UCSD-AML1 (cell line): ENCODE measurements at regions not wholly inside any gene's neighbourhood (a gene's known extent, or its start where the extent isn't known, plus 50 kb on each side); places are given as distances from the start of the nearest gene placed in this dataset.
"Not testable (repeated sequence)": the region's sequence is repeated elsewhere in the genome, so short reads cannot be mapped to it uniquely, and the experiment has no call there.

Experiments
- DNase-seq: peaks from one replicate; lab custom pipeline; 2025; ENCODE audit not compliant: unreplicated experiment; lab: John Stamatoyannopoulos, UW

DNA sequence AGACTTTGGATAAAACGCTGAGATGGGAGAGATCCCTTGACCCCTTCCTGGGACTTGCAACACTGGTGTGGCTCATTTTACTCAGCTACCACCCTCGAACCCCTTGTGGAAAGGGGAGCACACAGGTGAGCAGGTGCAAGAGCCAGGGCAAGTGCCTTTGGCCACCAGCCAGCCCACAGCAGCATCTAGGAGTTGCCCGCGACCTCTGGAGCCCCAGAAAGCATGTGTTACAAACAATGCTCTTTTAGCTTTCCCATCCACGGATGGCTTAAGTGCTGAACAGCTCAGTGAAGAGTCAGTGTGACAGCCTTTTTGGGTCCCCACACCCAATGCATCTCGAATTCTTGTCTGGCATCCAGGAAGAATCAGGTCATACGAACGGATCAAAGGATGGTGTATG is 197.8 kb downstream of the MEMO1 start:
- no peak for DNase-seq

DNA sequence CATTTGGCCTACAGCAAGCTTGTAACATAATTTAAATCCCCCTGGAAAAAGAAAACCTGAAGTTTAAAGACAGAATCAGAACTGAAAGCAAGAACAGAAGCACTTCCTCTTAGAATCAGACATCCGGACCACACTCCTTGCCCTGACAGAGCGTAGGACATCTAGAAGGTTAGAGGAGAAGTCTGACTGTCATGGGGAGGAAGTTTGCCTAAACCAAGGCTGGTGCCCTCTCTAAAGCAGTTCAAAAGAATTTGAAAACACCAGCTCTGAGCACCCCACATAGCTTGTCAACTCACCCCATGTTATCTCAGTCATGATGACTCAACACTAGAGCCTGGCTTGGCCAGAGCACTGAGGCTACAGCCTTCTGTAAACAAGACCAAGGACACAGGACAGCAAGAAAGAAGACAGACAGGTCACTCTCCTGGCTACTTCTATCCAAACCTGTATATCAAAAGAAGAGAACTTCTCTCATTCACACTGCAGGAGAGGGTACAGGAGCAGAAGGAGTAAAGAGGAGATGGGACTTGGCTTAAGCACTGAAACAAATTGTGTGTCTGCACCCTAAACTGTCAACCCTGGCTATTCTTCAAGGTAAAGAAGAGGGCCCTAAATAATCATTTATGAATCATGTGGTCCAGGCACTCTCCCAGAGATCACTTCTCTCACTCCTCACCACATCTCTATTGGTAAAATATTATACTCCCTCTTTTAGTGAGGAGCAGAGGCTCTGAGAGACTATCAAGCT is 198.6 kb downstream of the MEMO1 start:
- DNase-seq = no peak

DNA sequence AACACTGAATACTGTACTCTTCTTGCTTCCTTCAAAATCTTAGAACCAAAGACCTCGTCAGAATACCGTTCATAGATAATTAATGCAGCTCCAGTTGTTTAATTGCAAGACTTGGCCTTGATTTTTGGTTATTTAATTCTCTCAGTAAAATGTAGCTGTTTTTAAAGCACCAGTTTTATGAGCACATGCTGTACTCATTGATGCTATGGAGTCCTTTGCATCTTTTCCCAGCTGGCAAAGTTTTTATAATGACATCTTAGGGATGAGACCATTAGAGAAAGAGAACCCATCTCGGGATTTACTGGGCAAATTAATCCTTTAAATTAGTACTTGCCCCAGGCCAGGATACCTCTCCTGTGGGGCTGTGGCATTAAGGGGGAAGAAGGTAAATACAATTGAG is 199.3 kb downstream of the MEMO1 start:
- no peak for DNase-seq

DNA sequence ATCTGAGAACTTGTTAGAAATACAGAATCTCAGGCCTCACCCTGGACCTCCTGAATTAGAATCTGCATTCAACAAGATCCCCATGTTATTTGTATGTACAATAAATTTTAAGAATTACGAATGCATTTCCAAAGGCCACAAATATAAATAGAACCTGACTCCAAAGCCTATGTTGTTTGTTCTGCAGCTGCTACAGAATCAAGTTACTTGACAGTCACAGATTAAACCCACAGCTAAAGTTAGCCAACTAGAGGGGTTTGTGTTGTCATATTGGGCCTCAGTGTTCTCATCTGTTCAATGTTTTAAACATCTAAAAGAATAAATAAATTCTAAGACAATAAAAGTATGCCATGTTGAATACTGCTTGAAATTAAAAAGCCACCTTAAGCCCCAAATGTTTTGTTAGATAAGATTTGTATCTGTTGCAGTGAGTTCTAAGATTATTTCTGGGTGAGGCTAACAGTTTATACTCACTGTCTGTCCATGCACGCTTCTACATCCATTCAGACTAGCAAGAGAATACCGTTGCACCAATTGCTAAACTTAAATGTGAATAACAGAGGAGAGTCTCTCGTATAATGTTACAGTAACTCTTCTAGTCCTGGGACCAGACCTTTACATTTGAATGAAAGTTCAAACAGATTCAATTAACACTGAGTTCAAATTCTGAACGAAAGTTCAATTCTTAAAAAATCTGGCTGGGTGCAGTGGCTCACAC is 200.4 kb downstream of the MEMO1 start:
- DNase-seq = no peak

DNA sequence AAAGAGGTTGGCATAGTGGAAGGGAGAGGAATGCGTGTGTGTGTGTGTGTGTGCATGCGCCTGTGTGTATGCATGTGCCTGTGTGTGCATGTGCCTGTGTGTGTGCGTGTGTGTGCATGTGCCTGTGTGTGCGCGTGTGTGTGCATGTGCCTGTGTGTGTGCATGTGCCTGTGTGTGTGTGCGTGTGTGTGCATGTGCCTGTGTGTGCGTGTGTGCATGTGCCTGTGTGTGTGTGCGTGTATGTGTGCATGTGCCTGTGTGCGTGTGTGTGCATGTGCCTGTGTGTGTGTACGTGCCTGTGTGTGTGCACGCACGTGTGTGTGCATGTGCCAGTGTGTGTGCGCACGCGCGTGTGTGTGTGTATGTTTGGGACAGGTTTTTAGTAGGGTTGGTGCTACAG is 205.1 kb downstream of the MEMO1 start:
- no peak for DNase-seq

DNA sequence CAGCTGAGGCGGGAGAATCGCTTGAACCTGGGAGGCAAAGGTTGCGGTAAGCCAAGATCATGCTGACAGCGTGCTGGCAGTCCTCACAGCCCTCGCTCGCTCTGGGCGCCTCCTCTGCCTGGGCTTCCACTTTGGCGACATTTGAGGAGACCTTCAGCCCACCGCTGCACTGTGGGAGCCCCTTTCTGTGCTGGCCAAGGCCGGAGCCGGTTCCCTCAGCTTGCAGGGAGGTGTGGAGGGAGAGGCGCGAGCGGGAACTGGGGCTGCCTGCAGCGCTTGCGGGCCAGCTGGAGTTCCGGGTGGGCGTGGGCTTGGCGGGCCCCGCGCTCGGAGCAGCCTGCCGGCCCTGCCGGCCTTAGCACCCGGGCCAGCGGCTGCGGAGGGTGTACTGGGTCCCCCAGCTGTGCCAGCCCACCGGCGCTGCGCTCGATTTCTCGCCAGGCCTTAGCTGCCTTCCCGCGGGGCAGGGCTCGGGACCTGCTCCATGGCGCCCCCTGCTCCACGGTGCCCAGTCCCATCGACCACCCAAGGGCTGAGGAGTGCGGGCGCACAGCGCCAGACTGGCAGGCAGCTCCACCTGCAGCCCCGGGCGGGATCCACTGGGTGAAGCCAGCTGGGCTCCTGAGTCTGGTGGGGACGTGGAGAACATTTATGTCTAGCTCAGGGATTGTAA is 207.2 kb downstream of the MEMO1 start:
- not testable (repeated sequence) for DNase-seq

DNA sequence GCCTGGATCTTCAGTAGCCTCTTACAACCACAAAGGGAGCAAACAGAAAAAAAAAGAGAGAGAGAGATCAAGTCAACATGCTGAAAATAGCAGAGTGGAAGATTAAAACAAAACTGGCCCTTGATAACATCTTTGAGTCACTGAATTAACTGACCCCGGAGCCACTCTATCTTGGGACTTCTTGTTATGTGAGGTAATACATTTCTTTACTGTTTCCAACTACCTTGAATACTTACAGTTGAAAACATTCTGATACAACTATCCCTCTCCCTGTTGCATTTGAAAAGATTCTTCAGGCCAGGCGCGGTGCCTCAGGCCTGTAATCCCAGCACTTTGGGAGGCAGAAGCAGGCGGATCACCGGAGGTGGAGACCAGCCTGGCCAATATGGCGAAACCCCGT is 208.1 kb downstream of the MEMO1 start:
- DNase-seq = no peak

DNA sequence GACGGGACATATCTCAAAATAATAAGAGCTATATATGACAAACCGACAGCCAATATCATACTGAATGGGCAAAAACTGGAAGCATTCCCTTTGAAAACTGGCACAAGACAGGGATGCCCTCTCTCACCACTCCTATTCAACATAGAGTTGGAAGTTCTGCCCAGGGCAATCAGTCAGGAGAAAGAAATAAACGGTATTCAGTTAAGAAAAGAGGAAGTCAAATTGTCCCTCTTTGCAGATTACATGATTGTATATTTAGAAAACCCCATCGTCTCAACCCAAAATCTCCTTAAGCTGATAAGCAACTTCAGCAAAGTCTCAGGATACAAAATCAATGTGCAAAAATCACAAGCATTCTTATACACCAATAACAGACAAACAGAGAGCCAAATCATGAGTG is 211.5 kb downstream of the MEMO1 start:
- not testable (repeated sequence) for DNase-seq

DNA sequence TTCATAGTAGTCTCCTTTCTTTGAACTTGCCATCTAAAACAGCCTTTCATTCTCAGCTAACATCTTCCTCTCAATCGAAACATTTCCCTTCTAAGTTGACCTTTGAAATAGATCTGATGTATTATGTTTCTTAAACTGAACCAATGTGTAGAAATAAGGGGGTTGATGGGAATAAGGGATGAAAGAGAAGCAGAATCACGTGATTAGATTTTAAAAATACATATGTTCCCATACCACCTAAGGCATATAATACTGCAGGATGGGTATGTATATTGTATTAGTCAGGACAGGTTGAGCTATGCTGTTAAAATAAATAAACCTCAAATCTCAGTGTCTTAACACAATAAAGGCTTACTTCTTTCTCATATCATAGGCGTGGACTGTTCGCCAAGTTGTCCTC is 207.5 kb upstream of the SRD5A2 start:
- DNase-seq = no peak

DNA sequence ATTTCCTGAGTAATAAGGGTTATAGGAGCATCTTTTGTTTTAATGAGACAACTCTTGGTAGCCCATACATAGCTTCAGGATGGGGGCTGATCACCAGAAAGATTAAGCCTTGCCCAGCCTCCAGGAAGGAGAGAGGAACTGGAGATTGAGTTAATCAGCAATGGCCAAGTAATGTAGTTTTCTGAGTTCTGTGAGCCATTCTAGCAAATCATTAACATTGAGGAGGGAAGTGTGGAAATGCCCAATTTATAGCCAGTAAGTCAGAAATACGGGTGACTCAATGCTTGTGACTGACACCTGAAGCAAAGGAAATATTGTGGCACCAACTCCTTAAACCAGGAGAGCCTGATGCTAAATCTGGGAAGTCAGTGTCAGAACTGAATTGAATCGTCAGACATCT is 205.1 kb upstream of the SRD5A2 start:
- DNase-seq = no peak

DNA sequence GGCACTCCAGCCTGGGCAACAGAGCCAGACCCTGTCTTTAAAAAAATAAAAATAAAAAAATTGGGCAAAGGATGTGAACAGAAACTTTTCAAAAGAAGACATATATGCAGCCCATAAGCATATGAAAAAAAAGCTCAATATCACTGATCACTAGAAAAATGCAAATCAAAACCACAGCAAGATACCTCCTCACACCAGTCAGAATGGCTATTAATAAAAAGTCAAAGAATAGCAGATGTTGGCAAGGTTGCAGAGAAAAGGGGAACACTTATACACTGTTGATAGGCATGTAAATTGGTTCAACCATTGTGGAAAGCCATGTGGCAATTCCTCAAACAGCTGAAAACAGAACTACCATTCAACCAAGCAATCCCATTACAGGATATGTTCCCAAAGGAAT is 204.1 kb upstream of the SRD5A2 start:
- no peak for DNase-seq

DNA sequence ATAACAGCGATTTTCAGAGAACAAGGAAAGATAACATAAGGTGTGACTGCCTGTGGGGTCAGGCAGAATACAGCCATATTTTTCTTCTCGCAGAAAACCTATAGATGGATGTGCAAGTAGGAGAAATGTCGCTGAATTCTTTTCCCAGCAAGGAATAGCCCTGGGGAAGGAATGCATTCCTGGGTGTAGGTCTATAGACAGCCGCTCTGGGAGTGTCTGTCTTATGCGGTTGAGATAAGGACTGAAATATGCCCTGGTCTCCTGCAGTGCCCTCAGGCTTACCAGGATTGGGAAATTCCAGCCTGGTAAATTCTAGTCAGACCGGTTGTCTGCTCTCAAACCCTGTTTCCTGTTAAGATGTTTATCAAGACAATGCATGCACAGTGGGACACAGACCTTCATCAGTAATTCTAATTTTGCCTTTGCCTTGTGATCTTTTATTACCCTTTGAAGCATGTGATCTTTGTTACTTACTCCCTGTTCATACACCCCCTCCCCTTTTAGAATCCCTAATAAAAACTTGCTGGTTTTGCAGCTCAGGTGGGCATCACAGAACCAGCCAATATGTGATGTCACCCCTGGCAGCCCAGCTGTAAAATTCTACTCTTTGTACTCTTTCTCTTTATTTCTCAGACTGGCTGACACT is 202.8 kb upstream of the SRD5A2 start:
- DNase-seq = not testable (repeated sequence)

DNA sequence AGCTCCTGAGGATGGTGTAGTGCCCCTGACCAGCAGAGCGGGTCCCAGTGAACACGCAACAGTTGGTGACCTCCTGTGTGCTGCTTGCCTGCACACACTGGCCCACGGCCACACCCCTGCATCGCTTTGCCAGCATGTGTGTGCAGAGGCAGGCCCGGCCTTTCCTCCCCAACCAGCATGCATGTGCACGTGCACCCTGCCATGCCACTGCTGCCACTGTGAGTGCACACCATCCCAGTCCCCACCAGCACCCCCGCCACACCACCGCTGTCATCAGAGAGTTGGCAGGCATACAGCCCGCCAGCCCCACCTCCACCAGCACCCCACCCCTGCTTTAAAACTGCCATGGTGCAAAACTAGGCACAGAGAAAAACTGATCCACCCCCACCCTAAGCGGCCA is 197.4 kb upstream of the SRD5A2 start:
- DNase-seq = no peak

DNA sequence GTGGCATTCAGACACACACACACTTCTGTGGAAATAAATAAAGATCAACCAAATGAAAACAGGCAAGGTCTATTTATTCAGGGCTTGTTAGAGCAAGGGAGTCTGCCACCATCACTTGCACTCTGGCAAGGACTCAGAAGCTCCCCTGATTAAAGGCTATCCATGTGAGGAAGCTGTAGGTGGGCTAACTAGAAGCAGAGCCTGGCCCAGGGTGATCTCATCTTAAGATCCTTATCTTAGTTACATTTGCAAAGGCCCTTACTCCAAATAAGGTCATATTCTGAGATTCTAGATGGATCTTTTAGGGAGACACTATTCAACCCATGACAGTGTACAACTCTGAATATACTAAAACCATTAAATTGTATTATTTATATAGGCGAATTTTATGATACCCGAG is 190.0 kb upstream of the SRD5A2 start:
- DNase-seq = no peak

DNA sequence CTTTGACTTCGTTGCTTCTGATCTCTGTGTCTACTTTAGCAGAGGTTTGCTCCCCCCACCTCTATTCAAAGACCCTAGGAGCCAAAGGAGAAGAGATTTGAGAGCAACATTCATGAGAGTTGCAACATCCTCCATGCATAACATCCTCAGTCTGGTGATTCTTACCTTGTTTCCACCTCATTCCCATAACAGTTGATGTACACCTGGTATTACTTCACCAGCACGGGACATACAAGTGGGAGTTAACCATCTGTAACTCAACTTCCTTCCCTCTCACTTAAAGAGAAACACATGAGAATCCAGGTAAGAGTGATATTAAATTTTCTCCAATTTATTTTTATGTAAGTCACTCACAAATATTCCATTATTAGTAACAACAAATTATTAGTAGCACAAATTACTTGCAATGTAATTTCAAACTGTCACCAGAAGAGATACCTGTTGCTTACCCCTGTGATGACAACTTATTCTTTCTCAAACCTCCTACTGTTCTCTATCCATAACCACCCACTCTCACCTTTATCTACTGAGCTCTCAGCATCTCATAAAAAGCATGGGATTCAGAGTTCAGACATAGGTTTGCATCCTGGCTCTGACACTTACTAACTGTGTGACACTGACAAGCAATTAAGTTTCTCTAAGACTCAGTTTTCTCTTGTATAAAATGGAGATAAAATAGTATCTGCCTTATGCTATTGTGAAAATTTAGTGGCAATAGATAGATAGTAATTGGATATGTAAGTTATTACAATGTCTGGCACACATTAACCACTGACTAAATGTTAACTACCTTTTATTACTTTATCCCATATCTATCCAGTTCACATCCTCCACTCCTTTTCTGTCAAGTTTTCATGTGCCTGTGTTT is 184.6 kb upstream of the SRD5A2 start:
- no peak for DNase-seq

DNA sequence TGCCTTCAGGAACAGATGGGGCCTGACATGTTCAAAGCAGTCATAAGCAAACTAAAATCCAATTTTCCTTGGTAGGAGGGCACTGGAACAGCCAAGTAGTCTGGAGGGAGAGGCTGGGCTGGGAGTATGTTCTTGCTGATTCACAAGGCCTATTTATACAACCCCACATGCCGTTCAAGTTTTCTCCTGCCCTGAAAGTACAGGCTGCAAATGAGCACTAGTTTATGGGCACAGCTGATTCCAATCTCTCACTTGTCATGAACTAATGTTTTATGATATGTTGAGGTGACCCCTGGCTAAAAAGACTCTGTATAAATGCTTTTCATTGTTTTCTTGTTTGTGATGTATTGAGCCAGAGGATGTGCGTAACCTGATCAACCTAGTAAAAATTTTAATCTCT is 183.4 kb upstream of the SRD5A2 start:
- DNase-seq = no peak

DNA sequence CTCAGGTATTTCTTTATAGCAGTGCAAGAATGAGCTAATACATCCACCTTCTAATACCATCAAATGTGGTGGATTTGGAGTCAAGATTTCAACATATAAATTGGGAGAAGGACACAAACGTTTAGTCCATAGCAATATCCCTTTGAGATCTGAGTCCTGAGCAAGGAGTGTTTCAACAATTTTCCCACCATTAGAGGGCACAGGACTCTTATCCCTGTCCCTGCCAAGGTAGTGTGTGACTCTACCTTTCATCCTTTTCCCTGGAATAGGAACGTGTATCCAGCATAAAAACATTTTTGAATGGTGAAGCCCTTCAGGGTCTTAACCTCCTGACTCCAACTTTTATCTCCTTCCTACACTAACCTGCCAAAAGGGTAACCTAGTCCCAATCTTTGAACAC is 181.3 kb upstream of the SRD5A2 start:
- no peak for DNase-seq

DNA sequence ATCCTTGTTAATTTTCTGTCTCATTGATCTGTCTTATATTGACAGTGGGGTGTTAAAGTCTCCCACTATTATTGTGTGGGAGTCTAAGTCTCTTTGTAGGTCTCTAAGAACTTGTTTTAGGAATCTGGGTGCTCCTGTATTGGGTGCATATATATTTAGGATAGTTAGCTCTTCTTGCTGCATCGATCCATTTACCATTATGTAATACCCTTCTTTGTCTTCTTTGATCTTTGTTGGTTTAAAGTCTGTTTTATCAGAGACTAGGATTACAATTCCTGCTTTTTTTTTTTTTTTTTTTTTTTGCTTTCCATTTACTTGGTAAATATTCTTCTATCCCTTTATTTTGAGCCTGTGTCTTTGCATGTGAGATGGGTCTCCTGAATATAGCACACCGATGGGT is 176.6 kb upstream of the SRD5A2 start:
- not testable (repeated sequence) for DNase-seq

DNA sequence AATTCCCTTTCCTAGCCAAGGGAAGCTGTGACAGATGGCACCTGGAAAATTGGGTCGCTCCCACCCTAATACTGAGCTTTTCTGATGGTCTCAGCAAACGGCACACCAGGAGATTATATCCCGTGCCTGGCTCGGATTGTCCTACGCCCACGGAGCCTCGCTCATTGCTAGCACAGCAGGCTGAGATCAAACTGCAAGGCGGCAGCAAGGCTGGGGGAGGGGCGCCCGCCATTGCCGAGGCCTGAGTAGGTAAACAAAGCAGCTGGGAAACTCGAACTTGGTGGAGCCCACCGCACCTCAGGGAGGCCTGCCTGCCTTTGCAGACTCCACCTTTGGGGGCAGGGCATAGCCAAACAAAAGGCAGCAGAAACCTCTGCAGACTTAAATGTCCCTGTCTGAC is 168.0 kb upstream of the SRD5A2 start:
- DNase-seq = not testable (repeated sequence)

DNA sequence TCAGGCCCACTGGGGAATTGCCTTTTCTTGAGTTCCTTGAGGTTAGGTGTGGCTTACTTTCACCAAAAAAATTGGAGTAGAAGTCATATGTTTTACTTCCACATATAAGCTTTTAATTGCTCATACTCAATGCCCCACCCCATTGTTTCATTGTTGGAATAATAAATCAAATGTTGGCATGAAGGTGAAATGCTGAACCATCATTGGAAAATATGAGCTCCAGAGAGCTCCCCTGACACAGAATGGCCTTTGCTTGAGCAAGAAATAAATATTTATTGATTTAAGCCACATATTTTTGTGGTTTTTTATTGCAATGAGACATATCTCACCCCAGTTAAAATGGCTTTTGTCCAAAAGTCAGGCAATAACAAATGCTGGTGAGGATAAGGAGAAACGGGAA is 167.3 kb upstream of the SRD5A2 start:
- no peak for DNase-seq

DNA sequence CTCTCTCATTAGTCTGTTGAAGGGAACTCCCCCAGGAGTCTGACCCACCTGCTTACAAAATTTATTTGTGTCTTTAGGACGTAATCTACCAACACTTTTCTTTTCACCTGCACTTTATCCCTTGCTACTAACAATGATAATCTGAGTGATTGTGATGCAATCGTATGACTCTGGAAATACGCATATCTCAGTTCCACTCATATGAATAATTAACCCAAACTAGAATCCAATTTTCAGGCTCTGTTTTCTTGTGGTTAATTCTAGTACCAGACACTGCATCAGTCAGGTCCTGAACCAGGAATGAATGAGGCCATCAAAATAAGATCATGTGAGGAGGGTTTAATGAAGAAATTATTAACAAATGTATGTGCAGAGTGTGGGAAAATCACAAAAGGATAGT is 158.4 kb upstream of the SRD5A2 start:
- DNase-seq = no peak
